GM18511 (cell line): ENCODE measurements at regions not wholly inside any gene's neighbourhood (a gene's known extent, or its start where the extent isn't known, plus 50 kb on each side); places are given as distances from the start of the nearest gene placed in this dataset.
"Not testable (repeated sequence)": the region's sequence is repeated elsewhere in the genome, so short reads cannot be mapped to it uniquely, and the experiment has no call there.

ENCODE experiments used
- ATAC-seq: cut with Tn5 transposase; IDR thresholded peaks from one replicate; pipeline ENCODE4 v1.9.1; 2021; ENCODE audit warnings: mild to moderate bottlenecking, moderate library complexity; ENCODE audit not compliant: unreplicated experiment

GRCh38 chr10:118963341-118963740 is 66.2 kb upstream of the NANOS1 start:
- ATAC-seq = no peak

- ATAC-seq = no peak
Measured at GRCh38 chr10:118963933-118964332, 65.6 kb upstream of the NANOS1 start.

- ATAC-seq = not testable (repeated sequence)
Measured at GRCh38 chr10:118964476-118964875, 65.0 kb upstream of the NANOS1 start.

GRCh38 chr10:118965096-118965495 is 64.4 kb upstream of the NANOS1 start:
- no peak for ATAC-seq

GRCh38 chr10:118965645-118966044 is 63.9 kb upstream of the NANOS1 start:
- no peak for ATAC-seq

GRCh38 chr10:118966076-118966849 is 63.3 kb upstream of the NANOS1 start:
- no peak for ATAC-seq

GRCh38 chr10:118966850-118967125 is 62.7 kb upstream of the NANOS1 start:
- no peak for ATAC-seq

GRCh38 chr10:118967160-118967559 is 62.4 kb upstream of the NANOS1 start:
- no peak for ATAC-seq

GRCh38 chr10:118968060-118968459 is 61.5 kb upstream of the NANOS1 start:
- ATAC-seq = no peak

GRCh38 chr10:118968482-118968881 is 61.0 kb upstream of the NANOS1 start:
- ATAC-seq = no peak

- ATAC-seq = no peak
Measured at GRCh38 chr10:118969014-118969413, 60.5 kb upstream of the NANOS1 start.

- no peak for ATAC-seq
Measured at GRCh38 chr10:118970770-118971169, 58.7 kb upstream of the NANOS1 start.

GRCh38 chr10:118971187-118971586 is 58.3 kb upstream of the NANOS1 start:
- ATAC-seq = no peak

- ATAC-seq = no peak
Measured at GRCh38 chr10:118971876-118972275, 57.6 kb upstream of the NANOS1 start.

- ATAC-seq = no peak
Measured at GRCh38 chr10:118973744-118974143, 55.8 kb upstream of the NANOS1 start.

GRCh38 chr10:118974951-118975350 is 54.6 kb upstream of the NANOS1 start:
- no peak for ATAC-seq

GRCh38 chr10:118976219-118976618 is 53.3 kb upstream of the NANOS1 start:
- not testable (repeated sequence) for ATAC-seq

- no peak for ATAC-seq
Measured at GRCh38 chr10:118977022-118977599, 52.4 kb upstream of the NANOS1 start.

- ATAC-seq = no peak
Measured at GRCh38 chr10:118977835-118978234, 51.7 kb upstream of the NANOS1 start.

- ATAC-seq = no peak
Measured at GRCh38 chr10:118978316-118978997, 51.1 kb upstream of the NANOS1 start.

- no peak for ATAC-seq
Measured at GRCh38 chr10:118978998-118979350, 50.5 kb upstream of the NANOS1 start.

GRCh38 chr10:118979661-118980060 is 49.9 kb upstream of the NANOS1 start:
- no peak for ATAC-seq
